Naive thymus-derived CD8-positive, alpha-beta T cell (primary cell): ENCODE measurements at regions not wholly inside any gene's neighbourhood (a gene's known extent, or its start where the extent isn't known, plus 50 kb on each side); places are given as distances from the start of the nearest gene placed in this dataset.
A peak's percentile ranks its signal among the peaks of the same experiment; 100 is the strongest.

Source experiments
- ATAC-seq, 2 donors: fragments of 150-1000 bp; cut with Tn5 transposase in 1 of 2; sonication (Bioruptor Pico), chemical (Tn5 transposase) in 1 of 2; 1 replicate in 1 of 2; 2 replicates in 1 of 2; pipeline ENCODE4 v1.10.0; 2021; ENCODE audit warnings: mild to moderate bottlenecking in 2 of 2, moderate library complexity in 2 of 2
- POLR2A ChIA-PET: fragments of 350-600 bp; sonication (Branson Sonifier 250); formaldehyde crosslinking; loops from one replicate; lab custom pipeline; 2021; ENCODE audit warnings: antibody characterized with exemption; lab: Charles Lee
- DNase-seq, 10 donors: peaks; one replicate each; pipeline versions ENCODE4 v3.0.0 to v3.0.0-alpha.2; 2020 to 2022
- H3K27ac Mint-ChIP-seq, 10 donors: one replicate each; pipeline ENCODE4 v1.8.0; 2020 to 2022; ENCODE audit warnings: mild to moderate bottlenecking in 10 of 10, mixed read lengths in 10 of 10, moderate library complexity in 4 of 10, inconsistent platforms in 1 of 10
- H3K27me3 Mint-ChIP-seq, 5 donors: one replicate each; pipeline ENCODE4 v1.8.0; 2021 to 2022; ENCODE audit warnings: mixed read lengths in 5 of 5
- H3K36me3 Mint-ChIP-seq, 3 donors: one replicate each; pipeline ENCODE4 v1.8.0; 2020 to 2022; ENCODE audit warnings: mixed read lengths in 3 of 3, mild to moderate bottlenecking in 2 of 3, inconsistent platforms in 1 of 3
- H3K4me1 Mint-ChIP-seq, 4 donors: one replicate each; pipeline ENCODE4 v1.8.0; 2021 to 2022; ENCODE audit warnings: mixed read lengths in 4 of 4
- H3K4me3 Mint-ChIP-seq, 10 donors: one replicate each; pipeline ENCODE4 v1.8.0; 2020 to 2022; ENCODE audit warnings: mild to moderate bottlenecking in 10 of 10, mixed read lengths in 10 of 10, moderate library complexity in 6 of 10, inconsistent platforms in 1 of 10
- H3K9me3 Mint-ChIP-seq, 9 donors: one replicate each; pipeline ENCODE4 v1.8.0; 2020 to 2022; ENCODE audit warnings: mixed read lengths in 9 of 9, mild to moderate bottlenecking in 3 of 9, inconsistent platforms in 1 of 9, moderate library complexity in 1 of 9

- DNase-seq (no peak), ATAC-seq (no peak)
- Mint-ChIP-seq H3K27ac (no peak overlapping the region), H3K4me1 (peaks cover 9 to 18% (median 14%) of the 10 kb centered on the region in 4 donors), H3K9me3 (peaks cover 9 to 26% (median 12%) of the 10 kb centered on the region in 9 donors), H3K4me3 (no peak overlapping the region), H3K36me3 (peaks cover 0 to 19% (median 7%) of the 10 kb centered on the region in 3 donors), H3K27me3 (peaks cover 7 to 36% (median 26%) of the 10 kb centered on the region in 5 donors)
- POLR2A ChIA-PET: no interaction called here
Observed at GRCh38 chr6:44525761-44526351, 138.3 kb downstream of the CDC5L start.

GRCh38 chr6:44527181-44527580 lies 139.7 kb downstream of the CDC5L start:
- no peak for DNase-seq
- Mint-ChIP-seq H3K27me3 (peaks cover 7 to 35% (median 19%) of the 10 kb centered on the region in 5 donors), H3K27ac (no peak overlapping the region), H3K36me3 (peaks cover 0 to 6% (median 2%) of the 10 kb centered on the region in 3 donors), H3K4me1 (peaks cover 9 to 18% (median 14%) of the 10 kb centered on the region in 4 donors), H3K4me3 (no peak overlapping the region), H3K9me3 (peaks cover 0 to 13% (median 0%) of the 10 kb centered on the region in 9 donors)
- peak in 1 of 2 donors; percentile 33 for ATAC-seq
- POLR2A ChIA-PET: no interaction called here

DNA sequence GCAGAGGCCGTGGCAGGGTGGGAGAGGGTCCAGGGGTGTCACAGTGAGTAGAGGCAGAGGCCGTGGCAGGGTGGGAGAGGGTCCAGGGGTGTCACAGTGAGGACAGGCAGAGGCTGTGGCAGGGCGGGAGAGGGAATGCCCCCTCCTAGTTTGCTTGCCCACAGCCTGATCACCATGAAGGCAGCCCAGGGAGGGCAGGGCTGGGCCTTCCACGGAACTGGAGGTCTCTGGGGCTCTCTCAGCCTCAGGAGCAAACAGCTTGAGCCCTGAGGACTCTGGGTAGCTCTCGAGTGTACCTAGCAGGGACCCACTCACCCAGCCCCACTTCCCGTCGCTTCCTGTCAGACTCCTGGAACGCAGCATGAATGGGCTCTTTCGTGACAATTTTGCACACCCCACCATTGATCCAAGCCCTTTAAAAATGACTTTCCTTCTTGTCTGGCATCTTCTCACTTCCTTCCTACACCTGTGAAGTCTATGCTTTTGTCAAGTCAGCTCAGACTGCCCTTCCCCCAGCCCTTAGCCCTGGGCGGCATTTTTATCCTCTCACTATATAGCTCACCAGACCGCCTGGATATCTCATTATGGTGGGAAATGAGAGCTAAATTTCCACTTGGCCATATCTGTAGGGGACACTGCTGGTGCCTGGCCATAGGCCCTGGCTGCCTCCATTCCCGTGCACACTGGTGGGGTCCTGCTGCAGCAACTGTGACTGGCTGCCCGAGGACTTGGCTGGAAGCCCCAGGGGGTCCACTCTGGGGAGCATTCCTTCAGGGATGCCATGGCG lies 140.3 kb downstream of the CDC5L start:
- H3K27me3 Mint-ChIP-seq: peaks cover 7 to 35% (median 19%) of the 10 kb centered on the region in 5 donors
- DNase-seq: no peak
- peaks cover 9 to 18% (median 14%) of the 10 kb centered on the region in 4 donors for H3K4me1 Mint-ChIP-seq
- no peak for ATAC-seq
- H3K9me3 Mint-ChIP-seq: peaks cover 0 to 13% (median 0%) of the 10 kb centered on the region in 9 donors
- peaks cover 0 to 6% (median 2%) of the 10 kb centered on the region in 3 donors for H3K36me3 Mint-ChIP-seq
- no peak overlapping the region for H3K4me3 Mint-ChIP-seq
- no peak overlapping the region for H3K27ac Mint-ChIP-seq
- POLR2A ChIA-PET: no interaction called here

DNA sequence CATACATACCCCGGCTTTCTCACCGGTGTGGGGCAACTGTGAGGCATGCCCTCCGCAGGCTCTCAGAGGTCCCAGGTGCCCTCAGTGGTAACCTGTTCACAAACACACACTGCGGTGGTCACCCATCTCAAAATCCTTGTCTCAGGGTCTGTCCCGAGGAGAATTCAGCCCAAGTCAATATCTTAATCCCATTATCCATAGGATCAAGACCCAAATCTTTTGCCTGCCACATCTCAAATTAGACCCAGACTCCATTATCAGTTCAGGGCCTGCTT lies 140.8 kb downstream of the CDC5L start:
- Mint-ChIP-seq H3K4me1 (peaks cover 9 to 18% (median 14%) of the 10 kb centered on the region in 4 donors), H3K9me3 (peaks cover 0 to 10% (median 0%) of the 10 kb centered on the region in 9 donors), H3K27ac (no peak overlapping the region), H3K4me3 (no peak overlapping the region), H3K36me3 (peaks cover 0 to 6% (median 2%) of the 10 kb centered on the region in 3 donors), H3K27me3 (peaks cover 7 to 35% (median 19%) of the 10 kb centered on the region in 5 donors)
- ATAC-seq (no peak), DNase-seq (no peak)
- POLR2A ChIA-PET: no interaction called here

GRCh38 chr6:44528716-44529115 lies 141.2 kb downstream of the CDC5L start:
- Mint-ChIP-seq H3K4me1 (peaks cover 9 to 18% (median 14%) of the 10 kb centered on the region in 4 donors), H3K36me3 (peaks cover 0 to 6% (median 2%) of the 10 kb centered on the region in 3 donors), H3K27me3 (peaks cover 7 to 35% (median 19%) of the 10 kb centered on the region in 5 donors), H3K9me3 (peaks cover 0 to 8% (median 0%) of the 10 kb centered on the region in 9 donors), H3K27ac (peak overlapping the region in 1 of 10 donors; percentile 68), H3K4me3 (no peak overlapping the region)
- ATAC-seq (no peak), DNase-seq (no peak)
- POLR2A ChIA-PET: no interaction called here

DNA sequence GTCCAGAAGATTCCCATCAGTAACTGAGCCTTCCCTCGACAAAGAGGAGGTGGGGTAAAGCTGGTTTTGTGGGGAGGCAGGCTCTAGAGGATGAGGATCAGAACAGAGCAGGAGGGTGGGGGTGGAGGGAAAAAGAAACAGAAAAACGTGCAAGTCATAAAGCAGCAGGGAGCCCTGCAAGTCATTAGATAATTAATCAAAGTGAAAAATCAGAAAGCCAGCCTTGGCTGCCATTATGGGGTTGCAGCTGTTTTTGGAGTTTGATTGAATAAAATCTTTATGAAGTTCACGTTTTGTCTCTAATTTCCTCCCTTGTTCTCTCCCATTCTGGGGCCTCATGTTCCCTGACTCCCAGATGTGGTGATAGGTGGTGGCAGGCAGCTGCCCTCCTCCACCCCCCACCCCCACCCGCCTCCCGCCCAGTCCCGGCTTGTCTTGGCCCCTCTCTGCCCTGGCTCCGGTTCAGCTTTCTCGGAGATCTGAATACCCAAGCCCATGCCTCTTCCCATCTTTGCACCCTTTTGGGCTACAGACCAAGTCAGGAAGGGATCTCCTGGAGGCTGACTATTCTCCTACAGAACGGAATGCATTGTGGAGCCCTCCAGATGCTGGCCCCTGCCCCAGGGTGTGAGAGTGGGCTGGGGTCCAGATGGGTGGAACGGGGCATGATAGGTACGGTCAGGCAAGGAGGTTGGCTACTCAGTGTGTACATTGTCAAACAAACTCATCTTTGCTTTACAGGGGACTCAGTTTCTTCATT lies 141.8 kb downstream of the CDC5L start:
- POLR2A ChIA-PET: no interaction called here
- DNase-seq (no peak), ATAC-seq (no peak)
- Mint-ChIP-seq H3K4me3 (no peak overlapping the region), H3K4me1 (peaks cover 9 to 18% (median 14%) of the 10 kb centered on the region in 4 donors), H3K27ac (peak overlapping the region in 2 of 10 donors; percentile 10 to 68), H3K9me3 (peaks cover 0 to 4% (median 0%) of the 10 kb centered on the region in 9 donors), H3K36me3 (peaks cover 0 to 2% (median under 1%) of the 10 kb centered on the region in 3 donors), H3K27me3 (peaks cover 7 to 30% (median 19%) of the 10 kb centered on the region in 5 donors)

- no peak overlapping the region for H3K4me3 Mint-ChIP-seq
- peaks cover 5 to 21% (median 16%) of the 10 kb centered on the region in 5 donors for H3K27me3 Mint-ChIP-seq
- H3K4me1 Mint-ChIP-seq: peaks cover 9 to 17% (median 14%) of the 10 kb centered on the region in 4 donors
- ATAC-seq (no peak), DNase-seq (no peak)
- no peaks in the 10 kb centered on the region for H3K36me3 Mint-ChIP-seq
- POLR2A ChIA-PET: no interaction called here
- H3K27ac Mint-ChIP-seq: no peak overlapping the region
- peaks cover 0 to 4% (median 0%) of the 10 kb centered on the region in 9 donors for H3K9me3 Mint-ChIP-seq
Observed at GRCh38 chr6:44530209-44530909, 142.9 kb downstream of the CDC5L start.

DNA sequence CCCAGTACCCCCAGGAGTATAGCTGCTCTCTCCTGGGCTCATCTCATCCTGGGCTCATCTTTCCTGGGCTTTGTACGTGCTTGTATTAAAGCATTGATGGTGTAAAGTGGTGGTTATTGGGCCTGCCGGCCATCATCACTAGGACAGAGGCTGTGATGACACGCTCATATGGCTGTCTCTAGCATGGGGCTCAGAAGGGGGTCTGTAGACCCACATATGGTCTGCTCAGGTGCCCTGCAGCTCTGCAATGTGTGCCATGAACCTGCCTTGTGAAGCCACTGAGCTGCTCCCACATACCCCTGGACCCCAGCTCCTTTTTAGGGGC lies 143.4 kb downstream of the CDC5L start:
- POLR2A ChIA-PET: no interaction called here
- H3K36me3 Mint-ChIP-seq: no peaks in the 10 kb centered on the region
- DNase-seq (no peak), ATAC-seq (no peak)
- H3K9me3 Mint-ChIP-seq: peaks cover 0 to under 1% (median 0%) of the 10 kb centered on the region in 9 donors
- H3K4me3 Mint-ChIP-seq: no peak overlapping the region
- H3K27me3 Mint-ChIP-seq: peaks cover 4 to 17% (median 12%) of the 10 kb centered on the region in 5 donors
- H3K27ac Mint-ChIP-seq: no peak overlapping the region
- H3K4me1 Mint-ChIP-seq: peaks cover 9 to 16% (median 13%) of the 10 kb centered on the region in 4 donors

DNA sequence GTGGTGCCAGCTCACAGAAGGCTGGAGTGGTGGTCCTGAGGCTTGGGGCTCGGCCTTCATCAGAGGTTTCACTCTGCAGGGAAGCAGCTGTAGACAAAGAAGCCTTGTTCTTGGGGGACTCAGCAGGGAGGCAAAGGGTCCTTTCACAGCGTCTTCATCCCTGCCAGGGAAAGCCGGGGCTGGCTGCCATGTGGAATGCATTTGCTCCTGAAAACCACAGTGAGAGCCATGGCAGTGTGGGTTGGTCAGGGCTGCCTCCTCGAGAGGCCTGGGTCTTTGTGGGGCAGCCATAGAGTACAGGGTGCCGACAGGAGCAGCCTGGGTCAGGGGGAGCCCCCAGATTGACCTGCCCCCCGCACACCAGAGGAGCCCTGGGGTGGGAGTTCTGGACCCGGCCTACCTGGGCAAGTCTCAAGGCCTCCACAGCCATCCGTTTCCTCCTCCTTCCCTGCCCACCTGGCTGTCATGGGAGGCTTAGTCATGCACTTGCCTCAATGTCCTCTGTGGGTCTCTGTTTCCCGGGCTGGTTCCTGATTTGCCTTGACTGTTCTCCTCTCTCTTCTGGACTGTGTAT lies 144.0 kb downstream of the CDC5L start:
- Mint-ChIP-seq H3K9me3 (no peaks in the 10 kb centered on the region), H3K27me3 (peaks cover 4 to 17% (median 5%) of the 10 kb centered on the region in 5 donors), H3K27ac (peak overlapping the region in 1 of 10 donors; percentile 4), H3K4me1 (peaks cover 9 to 16% (median 13%) of the 10 kb centered on the region in 4 donors), H3K36me3 (no peaks in the 10 kb centered on the region), H3K4me3 (no peak overlapping the region)
- DNase-seq: no peak
- POLR2A ChIA-PET: no interaction called here
- no peak for ATAC-seq

DNA sequence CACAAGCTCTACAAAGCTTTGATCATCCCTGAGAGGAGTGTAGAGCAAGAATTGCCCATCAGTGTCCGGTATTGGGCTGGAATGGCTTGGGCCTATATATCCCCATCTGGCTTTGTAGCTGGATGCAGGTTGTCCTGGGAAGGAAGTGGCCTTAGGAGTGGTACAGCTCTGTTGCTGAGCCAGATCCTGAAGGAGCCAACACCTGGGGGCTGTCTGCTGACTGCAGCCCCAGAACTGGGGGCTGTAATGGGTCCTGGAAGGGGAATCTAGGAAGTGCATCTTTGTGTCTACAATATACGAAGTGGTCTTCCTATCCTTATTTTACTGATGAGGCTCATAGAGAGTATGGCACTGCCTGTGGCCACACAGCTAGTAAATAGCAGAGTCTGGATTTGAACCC lies 145.9 kb downstream of the CDC5L start:
- POLR2A ChIA-PET: no interaction called here
- DNase-seq: no peak

DNA sequence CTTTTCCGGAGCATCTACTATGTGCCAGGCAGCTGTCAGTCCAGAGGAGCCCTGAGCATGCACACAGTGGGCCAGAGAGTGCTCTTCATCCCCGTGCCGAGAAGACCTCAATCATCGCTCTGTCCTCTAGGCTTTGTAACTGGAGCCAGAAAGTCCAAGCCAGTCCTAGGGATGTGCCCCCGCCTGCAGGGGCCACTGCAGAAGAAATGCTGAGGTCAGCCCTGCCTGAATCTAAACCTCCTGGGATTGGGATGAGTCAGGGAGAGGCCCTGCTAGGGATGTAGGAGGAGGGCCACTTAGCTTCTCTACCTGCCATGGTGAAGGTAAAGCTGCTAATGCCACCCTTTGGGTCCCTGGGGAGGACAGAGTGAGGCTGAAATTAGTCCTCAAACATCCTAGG lies 146.8 kb downstream of the CDC5L start:
- ATAC-seq (no peak), DNase-seq (peak in 1 of 10 donors; percentile 13)
- POLR2A ChIA-PET: no interaction called here
- peaks cover 0 to 6% (median 0%) of the 10 kb centered on the region in 5 donors for H3K27me3 Mint-ChIP-seq
- no peak overlapping the region for H3K27ac Mint-ChIP-seq
- no peak overlapping the region for H3K4me3 Mint-ChIP-seq
- no peaks in the 10 kb centered on the region for H3K4me1 Mint-ChIP-seq
- no peaks in the 10 kb centered on the region for H3K36me3 Mint-ChIP-seq
- no peaks in the 10 kb centered on the region for H3K9me3 Mint-ChIP-seq

More for the DNA sequence above, 145.9 kb downstream of the CDC5L start:
- H3K36me3 Mint-ChIP-seq: no peaks in the 10 kb centered on the region
- peaks cover 0 to 9% (median 4%) of the 10 kb centered on the region in 5 donors for H3K27me3 Mint-ChIP-seq
- no peak overlapping the region for H3K27ac Mint-ChIP-seq
- no peak for ATAC-seq
- peaks cover 0 to 5% (median 2%) of the 10 kb centered on the region in 4 donors for H3K4me1 Mint-ChIP-seq
- no peak overlapping the region for H3K4me3 Mint-ChIP-seq
- no peaks in the 10 kb centered on the region for H3K9me3 Mint-ChIP-seq

- Mint-ChIP-seq H3K27me3 (peaks cover 0 to 2% (median 0%) of the 10 kb centered on the region in 5 donors), H3K4me3 (no peak overlapping the region), H3K36me3 (no peaks in the 10 kb centered on the region), H3K9me3 (no peaks in the 10 kb centered on the region), H3K27ac (no peak overlapping the region), H3K4me1 (no peaks in the 10 kb centered on the region)
- no peak for DNase-seq
- POLR2A ChIA-PET: no interaction called here
- no peak for ATAC-seq
Observed at GRCh38 chr6:44535446-44535845, 147.9 kb downstream of the CDC5L start.
